GM23338 (cell line): ENCODE measurements at regions not wholly inside any gene's neighbourhood (a gene's known extent, or its start where the extent isn't known, plus 50 kb on each side); places are given as distances from the start of the nearest gene placed in this dataset.

Experiments
- CREB1 ChIP-seq: fragments of 250-450 bp; sonication (Bioruptor Pico); IDR thresholded peaks from 2 replicates; pipeline ENCODE4 v1.5.0; 2020; ENCODE audit warnings: low read depth, mild to moderate bottlenecking, moderate library complexity
- CTCF ChIP-seq, 2 experiments: fragments of 200-600 bp in 1 of 2; sonication (generic) in 1 of 2; conservative IDR thresholded peaks; 2 replicates each; pipeline versions ENCODE4 v1.5.1 to v1.6.1; 2016 to 2017; ENCODE audit warnings: antibody characterized with exemption in 2 of 2, low read depth in 2 of 2, mild to moderate bottlenecking in 2 of 2, moderate library complexity in 1 of 2
- ETS1 ChIP-seq: IDR thresholded peaks from 2 replicates; pipeline ENCODE4 v1.6.1; 2016; ENCODE audit warnings: antibody characterized with exemption
- EZH2 ChIP-seq: fragments of 200-600 bp; sonication (generic); IDR thresholded peaks from one replicate; pipeline ENCODE4 v1.8.0; 2017; ENCODE audit warnings: antibody characterized with exemption, mild to moderate bottlenecking, low read depth; ENCODE audit not compliant: unreplicated experiment
- JUNB ChIP-seq: IDR thresholded peaks from one replicate; pipeline ENCODE4 v1.6.1; 2016; ENCODE audit warnings: antibody characterized with exemption; ENCODE audit not compliant: unreplicated experiment
- NANOG ChIP-seq: IDR thresholded peaks from 2 replicates; pipeline ENCODE4 v1.6.1; 2016; ENCODE audit warnings: antibody characterized with exemption, borderline replicate concordance
- POLR2AphosphoS5 ChIP-seq: IDR thresholded peaks from 2 replicates; pipeline ENCODE4 v1.6.1; 2016; ENCODE audit warnings: antibody characterized with exemption, low read depth
- STAT1 ChIP-seq: IDR thresholded peaks from one replicate; pipeline ENCODE4 v1.6.1; 2016; ENCODE audit warnings: antibody characterized with exemption; ENCODE audit not compliant: unreplicated experiment
- ZNF462 ChIP-seq: fragments of 250-450 bp; sonication (Bioruptor Pico); IDR thresholded peaks from 2 replicates; pipeline ENCODE4 v1.5.0; 2020; ENCODE audit warnings: mild to moderate bottlenecking, moderate library complexity

- TF ChIP-seq ZNF462 (CRISPR knock-in tag), result no peak
- no peak for TF ChIP-seq STAT1
- TF ChIP-seq POLR2AphosphoS5, result no peak
- TF ChIP-seq EZH2, result no peak
- TF ChIP-seq NANOG, result no peak
- no peak for TF ChIP-seq ETS1
- no peak for TF ChIP-seq CTCF (conservative IDR thresholded peaks at IDR 0.05; ENCODE audit: low read depth in 2 of 2)
- no peak for TF ChIP-seq CREB1 (CRISPR knock-in tag)
- TF ChIP-seq JUNB, result no peak
Measured at GRCh38 chr14:26963711-26964110, 365.9 kb upstream of the NOVA1 start (continued).
